ENCODE measurements at regions not wholly inside any gene's neighbourhood (a gene's known extent, or its start where the extent isn't known, plus 50 kb on each side); places are given as distances from the start of the nearest gene placed in this dataset.

GRCh38 chr9:22211588-22212360, 202.7 kb upstream of the CDKN2B start:
- no peak for DNase-seq
- WGBS, 2 donors = 67 to 69% methylated on average over 4 of the region's 4 CpGs
- Histone ChIP-seq H3K27me3 (no peaks in the 10 kb centered on the region), H3K9me3 (no peaks in the 10 kb centered on the region), H3K4me1 (no peaks in the 10 kb centered on the region), H3K27ac (no peak overlapping the region), H3K36me3 (ENCODE audit: low read depth, missing control alignments) (no peaks in the 10 kb centered on the region), H3K4me3 (no peak overlapping the region)
- TF ChIP-seq CTCF (IDR thresholded peaks at IDR 0.05) (no peak), POLR2A (IDR thresholded peaks at IDR 0.05) (no peak)
- intact Hi-C loops (cut with DNase I; ENCODE audit: low total_unique reads) = no loop called here

- Histone ChIP-seq H3K4me3 (no peak overlapping the region), H3K27me3 (no peaks in the 10 kb centered on the region), H3K27ac (no peak overlapping the region), H3K9me3 (no peaks in the 10 kb centered on the region), H3K4me1 (no peaks in the 10 kb centered on the region), H3K36me3 (ENCODE audit: low read depth, missing control alignments) (no peaks in the 10 kb centered on the region)
- intact Hi-C loops (cut with DNase I; ENCODE audit: low total_unique reads) = no loop called here
- DNase-seq = no peak
- no peak for TF ChIP-seq CTCF (IDR thresholded peaks at IDR 0.05)
- TF ChIP-seq POLR2A (IDR thresholded peaks at IDR 0.05) = no peak
- 87 to 89% methylated on average over 3 of the region's 3 CpGs for whole genome bisulfite sequencing, 2 donors
These were observed 204.9 kb upstream of the CDKN2B start for GRCh38 chr9:22214021-22214420.

GRCh38 chr9:22214497-22215031, 205.5 kb upstream of the CDKN2B start:
- WGBS, 2 donors = 68 to 80% methylated on average over 2 of the region's 2 CpGs
- TF ChIP-seq POLR2A (IDR thresholded peaks at IDR 0.05) (no peak), CTCF (IDR thresholded peaks at IDR 0.05) (no peak)
- H3K27ac ChIP-seq = no peak overlapping the region
- no peak for DNase-seq
- no peaks in the 10 kb centered on the region for H3K27me3 ChIP-seq
- H3K4me3 ChIP-seq = no peak overlapping the region
- H3K36me3 ChIP-seq (ENCODE audit: low read depth, missing control alignments) = no peaks in the 10 kb centered on the region
- H3K4me1 ChIP-seq = no peaks in the 10 kb centered on the region
- H3K9me3 ChIP-seq = no peaks in the 10 kb centered on the region
- intact Hi-C loops (cut with DNase I; ENCODE audit: low total_unique reads) = no loop called here

- Histone ChIP-seq H3K4me1 (no peaks in the 10 kb centered on the region), H3K4me3 (no peak overlapping the region), H3K36me3 (ENCODE audit: low read depth, missing control alignments) (no peaks in the 10 kb centered on the region), H3K27ac (no peak overlapping the region), H3K9me3 (no peaks in the 10 kb centered on the region), H3K27me3 (no peaks in the 10 kb centered on the region)
- WGBS, 2 donors = 35 to 54% methylated on average over 3 of the region's 3 CpGs
- intact Hi-C loops (cut with DNase I; ENCODE audit: low total_unique reads) = no loop called here
- no peak for DNase-seq
- TF ChIP-seq CTCF (IDR thresholded peaks at IDR 0.05) (no peak), POLR2A (IDR thresholded peaks at IDR 0.05) (no peak)
These were observed 206.4 kb upstream of the CDKN2B start for GRCh38 chr9:22215521-22215920.

GRCh38 chr9:22216730-22217172, 207.6 kb upstream of the CDKN2B start:
- no peaks in the 10 kb centered on the region for H3K27me3 ChIP-seq
- DNase-seq = no peak
- no peaks in the 10 kb centered on the region for H3K9me3 ChIP-seq
- TF ChIP-seq CTCF (IDR thresholded peaks at IDR 0.05) = no peak
- no peak for TF ChIP-seq POLR2A (IDR thresholded peaks at IDR 0.05)
- 83 to 88% methylated on average over 8 of the region's 8 CpGs for WGBS, 2 donors
- intact Hi-C loops (cut with DNase I; ENCODE audit: low total_unique reads) = no loop called here
- H3K4me3 ChIP-seq = no peak overlapping the region
- H3K27ac ChIP-seq = no peak overlapping the region
- H3K4me1 ChIP-seq = no peaks in the 10 kb centered on the region
- no peaks in the 10 kb centered on the region for H3K36me3 ChIP-seq (ENCODE audit: low read depth, missing control alignments)

Measured in testis (tissue), 2 donors.